Natural killer cell (primary cell): ENCODE measurements at regions not wholly inside any gene's neighbourhood (a gene's known extent, or its start where the extent isn't known, plus 50 kb on each side); places are given as distances from the start of the nearest gene placed in this dataset.

Experiments
- ATAC-seq, 3 donors: fragments of 150-1000 bp in 2 of 3; fragments of 200-7000 bp in 1 of 3; cut with Tn5 transposase; 1 replicate in 1 of 3; 2 replicates in 2 of 3; pipeline ENCODE4 v1.10.0; 2021; ENCODE audit warnings: mild to moderate bottlenecking in 2 of 3, moderate library complexity in 2 of 3
- DNase-seq, 2 donors: peaks; one replicate each; pipeline versions ENCODE4 v3.0.0 to v3.0.0-alpha.2; 2013 to 2021; ENCODE audit warnings: mixed read lengths in 1 of 2
- H3K27ac ChIP-seq: one replicate; pipeline ENCODE4 v1.5.1; 2013; ENCODE audit warnings: mild to moderate bottlenecking, low read length
- H3K27me3 ChIP-seq: one replicate; pipeline ENCODE4 v1.6.1; 2013; ENCODE audit warnings: low read length; ENCODE audit not compliant: control insufficient read depth, insufficient read depth
- H3K36me3 ChIP-seq: one replicate; pipeline ENCODE4 v1.6.1; 2013; ENCODE audit warnings: low read length; ENCODE audit not compliant: control insufficient read depth, insufficient read depth
- H3K4me1 ChIP-seq: one replicate; pipeline ENCODE4 v1.6.1; 2013; ENCODE audit warnings: low read length; ENCODE audit not compliant: control insufficient read depth, insufficient read depth
- H3K4me3 ChIP-seq: one replicate; pipeline ENCODE4 v1.5.1; 2013; ENCODE audit warnings: low read length
- H3K9me3 ChIP-seq: one replicate; pipeline ENCODE4 v1.6.1; 2013; ENCODE audit warnings: low read length; ENCODE audit not compliant: control insufficient read depth, insufficient read depth
- H3K27ac Mint-ChIP-seq, 2 donors: one replicate each; pipeline ENCODE4 v1.8.0; 2022; ENCODE audit warnings: mild to moderate bottlenecking in 2 of 2, mixed read lengths in 2 of 2, moderate library complexity in 1 of 2
- H3K27me3 Mint-ChIP-seq, 2 donors: one replicate each; pipeline ENCODE4 v1.8.0; 2022; ENCODE audit warnings: low read depth in 2 of 2, mixed read lengths in 2 of 2
- H3K36me3 Mint-ChIP-seq: one replicate; pipeline ENCODE4 v1.8.0; 2022; ENCODE audit warnings: mixed read lengths
- H3K4me1 Mint-ChIP-seq, 2 donors: one replicate each; pipeline ENCODE4 v1.8.0; 2022; ENCODE audit warnings: mixed read lengths in 2 of 2
- H3K4me3 Mint-ChIP-seq: one replicate; pipeline ENCODE4 v1.8.0; 2022; ENCODE audit warnings: mild to moderate bottlenecking, moderate library complexity, mixed read lengths
- H3K9me3 Mint-ChIP-seq, 2 donors: one replicate each; pipeline ENCODE4 v1.8.0; 2022; ENCODE audit warnings: mixed read lengths in 2 of 2
- CTCF ChIP-seq: fragments of 200-600 bp; IDR thresholded peaks from one replicate; pipeline ENCODE4 v1.8.0; 2022; ENCODE audit warnings: antibody characterized with exemption
- WGBS: methylation state at CpG from one replicate; pipeline ENCODE4 v1.1.7; 2013; ENCODE audit warnings: missing lambda C conversion rate; ENCODE audit not compliant: insufficient coverage; 5-methylcytosine and 5-hydroxymethylcytosine counted together
- intact Hi-C: fragments of 100-400 bp; cut with micrococcal nuclease; formaldehyde crosslinking; loops from one replicate; pipeline ENCODE4 v1.14.2; 2022

GRCh38 chr12:41923351-41923750, 221.3 kb downstream of the GXYLT1 start:
- no peaks in the 10 kb centered on the region for H3K4me1 Mint-ChIP-seq
- H3K27me3 ChIP-seq, result no peaks in the 10 kb centered on the region
- no peaks in the 10 kb centered on the region for H3K36me3 ChIP-seq
- H3K4me3 ChIP-seq, result no peak overlapping the region
- H3K9me3 ChIP-seq, result no peaks in the 10 kb centered on the region
- 67% methylated on average over 1 of the region's 2 CpGs for WGBS
- no peak overlapping the region for H3K27ac Mint-ChIP-seq
- DNase-seq (no peak), ATAC-seq (no peak)
- H3K36me3 Mint-ChIP-seq, result no peaks in the 10 kb centered on the region
- no peak overlapping the region for H3K4me3 Mint-ChIP-seq
- TF ChIP-seq CTCF, result no peak
- H3K27me3 Mint-ChIP-seq, result peaks cover 2 to 28% of the 10 kb centered on the region in 2 donors
- H3K27ac ChIP-seq, result no peak overlapping the region
- no peaks in the 10 kb centered on the region for H3K9me3 Mint-ChIP-seq
- intact Hi-C loops, result no loop called here
- H3K4me1 ChIP-seq, result no peaks in the 10 kb centered on the region

DNA sequence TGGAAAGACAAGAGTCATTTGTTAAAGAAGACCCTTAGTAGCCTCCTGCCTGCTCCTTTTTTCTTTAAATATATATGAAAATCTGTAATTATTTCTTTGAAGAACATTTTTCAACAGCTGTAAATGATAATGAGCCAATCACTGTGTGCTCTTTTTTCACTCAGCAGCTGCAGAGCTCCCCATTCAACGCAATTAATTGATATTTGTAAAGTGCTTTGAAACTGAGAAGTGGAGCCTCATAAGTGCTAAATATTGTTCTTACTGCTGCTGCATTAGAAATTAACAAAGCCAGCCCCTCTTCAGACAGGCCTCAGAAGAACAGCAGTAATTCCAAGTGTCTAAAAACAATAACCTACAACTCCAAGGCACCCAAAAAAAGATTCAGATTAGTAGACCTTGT, 224.3 kb downstream of the GXYLT1 start:
- H3K4me1 Mint-ChIP-seq, result no peaks in the 10 kb centered on the region
- DNase-seq, result no peak
- no peak overlapping the region for H3K27ac ChIP-seq
- H3K4me3 ChIP-seq, result no peak overlapping the region
- no peaks in the 10 kb centered on the region for H3K4me1 ChIP-seq
- peaks cover 7 to 21% of the 10 kb centered on the region in 2 donors for H3K27me3 Mint-ChIP-seq
- H3K4me3 Mint-ChIP-seq, result no peak overlapping the region
- ATAC-seq, result no peak
- H3K36me3 ChIP-seq, result no peaks in the 10 kb centered on the region
- no peaks in the 10 kb centered on the region for H3K27me3 ChIP-seq
- no peaks in the 10 kb centered on the region for H3K36me3 Mint-ChIP-seq
- no peak overlapping the region for H3K27ac Mint-ChIP-seq
- WGBS, result 100% methylated on average over 1 of the region's 1 CpG
- TF ChIP-seq CTCF, result no peak
- no peaks in the 10 kb centered on the region for H3K9me3 ChIP-seq
- intact Hi-C loops, result no loop called here
- no peaks in the 10 kb centered on the region for H3K9me3 Mint-ChIP-seq

GRCh38 chr12:41919526-41920261, 225.0 kb downstream of the GXYLT1 start:
- WGBS, result 76% methylated on average over 9 of the region's 9 CpGs
- no peak overlapping the region for H3K27ac Mint-ChIP-seq
- H3K9me3 Mint-ChIP-seq, result no peaks in the 10 kb centered on the region
- H3K9me3 ChIP-seq, result no peaks in the 10 kb centered on the region
- H3K27ac ChIP-seq, result no peak overlapping the region
- DNase-seq, result no peak
- no peaks in the 10 kb centered on the region for H3K4me1 Mint-ChIP-seq
- no peak for ATAC-seq
- H3K4me3 Mint-ChIP-seq, result no peak overlapping the region
- H3K4me3 ChIP-seq, result no peak overlapping the region
- no peaks in the 10 kb centered on the region for H3K36me3 Mint-ChIP-seq
- H3K27me3 Mint-ChIP-seq, result peaks cover 7 to 19% of the 10 kb centered on the region in 2 donors
- H3K36me3 ChIP-seq, result no peaks in the 10 kb centered on the region
- no peaks in the 10 kb centered on the region for H3K27me3 ChIP-seq
- intact Hi-C loops, result no loop called here
- no peaks in the 10 kb centered on the region for H3K4me1 ChIP-seq
- TF ChIP-seq CTCF, result no peak

- H3K27ac Mint-ChIP-seq, result no peak overlapping the region
- no peak overlapping the region for H3K27ac ChIP-seq
- no peaks in the 10 kb centered on the region for H3K4me1 ChIP-seq
- H3K9me3 Mint-ChIP-seq, result no peaks in the 10 kb centered on the region
- intact Hi-C loops, result no loop called here
- no peak for ATAC-seq
- DNase-seq, result no peak
- no peak overlapping the region for H3K4me3 ChIP-seq
- no peaks in the 10 kb centered on the region for H3K4me1 Mint-ChIP-seq
- H3K9me3 ChIP-seq, result no peaks in the 10 kb centered on the region
- H3K36me3 ChIP-seq, result no peaks in the 10 kb centered on the region
- TF ChIP-seq CTCF, result no peak
- H3K27me3 ChIP-seq, result no peaks in the 10 kb centered on the region
- WGBS, result 100% methylated on average over 1 of the region's 1 CpG
- H3K36me3 Mint-ChIP-seq, result no peaks in the 10 kb centered on the region
- H3K27me3 Mint-ChIP-seq, result peaks cover 7 to 19% of the 10 kb centered on the region in 2 donors
- no peak overlapping the region for H3K4me3 Mint-ChIP-seq
Observed at GRCh38 chr12:41919048-41919447, 225.6 kb downstream of the GXYLT1 start.
